ENCODE measurements at regions not wholly inside any gene's neighbourhood (a gene's known extent, or its start where the extent isn't known, plus 50 kb on each side); places are given as distances from the start of the nearest gene placed in this dataset.
"Not testable (repeated sequence)": the region's sequence is repeated elsewhere in the genome, so short reads cannot be mapped to it uniquely, and the experiment has no call there.

DNA sequence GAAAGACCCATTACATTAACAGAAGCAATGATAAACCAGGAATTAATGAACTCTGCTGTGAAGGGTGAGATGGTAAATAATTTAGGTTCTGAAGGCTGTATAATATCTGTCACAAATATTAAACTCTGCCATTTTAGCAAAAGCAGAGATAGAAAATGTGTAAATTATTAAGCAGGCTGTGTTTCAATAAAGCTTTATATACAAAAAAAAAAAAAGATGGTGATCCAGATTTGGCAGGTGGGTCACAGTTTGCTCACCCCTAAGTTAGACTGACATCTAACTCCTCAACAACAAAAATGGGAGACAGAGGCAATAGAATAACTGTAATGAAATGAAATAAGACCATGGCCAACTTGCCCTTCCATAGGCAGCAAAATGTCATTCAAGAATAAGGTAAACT is 157.3 kb upstream of the FANCL start:
- DNase-seq (ENCODE audit: low read depth, low spot score) (no peak), ATAC-seq (no peak)
- Histone ChIP-seq H3K9me3 (ENCODE audit: control insufficient read depth, insufficient read depth, low read depth, low read length) (no peaks in the 10 kb centered on the region), H3K27me3 (ENCODE audit: control insufficient read depth, insufficient read depth, low read length) (no peaks in the 10 kb centered on the region), H3K4me1 (ENCODE audit: control insufficient read depth, insufficient read depth, low read length) (no peaks in the 10 kb centered on the region), H3K36me3 (ENCODE audit: control insufficient read depth, insufficient read depth, low read length) (no peaks in the 10 kb centered on the region), H3K4me3 (ENCODE audit: low read depth in 2 of 2, low read length in 2 of 2) (no peak overlapping the region), H3K27ac (ENCODE audit: low read length) (no peak overlapping the region)
- intact Hi-C loops (cut with micrococcal nuclease; ENCODE audit: unreplicated experiment): no loop called here
- in situ Hi-C loops (cut with HindIII; ENCODE audit: low pct_unique_long_range_greater_than_20kb, low sequenced_read_pairs): no loop called here
- ChIA-PET POLR2A (no interaction called here), CTCF (no interaction called here)
- TF ChIP-seq, protein P1, sequence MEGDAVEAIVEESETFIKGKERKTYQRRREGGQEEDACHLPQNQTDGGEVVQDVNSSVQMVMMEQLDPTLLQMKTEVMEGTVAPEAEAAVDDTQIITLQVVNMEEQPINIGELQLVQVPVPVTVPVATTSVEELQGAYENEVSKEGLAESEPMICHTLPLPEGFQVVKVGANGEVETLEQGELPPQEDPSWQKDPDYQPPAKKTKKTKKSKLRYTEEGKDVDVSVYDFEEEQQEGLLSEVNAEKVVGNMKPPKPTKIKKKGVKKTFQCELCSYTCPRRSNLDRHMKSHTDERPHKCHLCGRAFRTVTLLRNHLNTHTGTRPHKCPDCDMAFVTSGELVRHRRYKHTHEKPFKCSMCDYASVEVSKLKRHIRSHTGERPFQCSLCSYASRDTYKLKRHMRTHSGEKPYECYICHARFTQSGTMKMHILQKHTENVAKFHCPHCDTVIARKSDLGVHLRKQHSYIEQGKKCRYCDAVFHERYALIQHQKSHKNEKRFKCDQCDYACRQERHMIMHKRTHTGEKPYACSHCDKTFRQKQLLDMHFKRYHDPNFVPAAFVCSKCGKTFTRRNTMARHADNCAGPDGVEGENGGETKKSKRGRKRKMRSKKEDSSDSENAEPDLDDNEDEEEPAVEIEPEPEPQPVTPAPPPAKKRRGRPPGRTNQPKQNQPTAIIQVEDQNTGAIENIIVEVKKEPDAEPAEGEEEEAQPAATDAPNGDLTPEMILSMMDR (IDR thresholded peaks at IDR 0.05): no peak
- TF ChIP-seq SIN3A (IDR thresholded peaks at IDR 0.05; ENCODE audit: borderline replicate concordance, insufficient read depth, low read depth, low read length): no peak
- TF ChIP-seq POLR2AphosphoS5 (IDR thresholded peaks at IDR 0.05; ENCODE audit: low read depth, low read length): no peak
- TF ChIP-seq, protein P2, sequence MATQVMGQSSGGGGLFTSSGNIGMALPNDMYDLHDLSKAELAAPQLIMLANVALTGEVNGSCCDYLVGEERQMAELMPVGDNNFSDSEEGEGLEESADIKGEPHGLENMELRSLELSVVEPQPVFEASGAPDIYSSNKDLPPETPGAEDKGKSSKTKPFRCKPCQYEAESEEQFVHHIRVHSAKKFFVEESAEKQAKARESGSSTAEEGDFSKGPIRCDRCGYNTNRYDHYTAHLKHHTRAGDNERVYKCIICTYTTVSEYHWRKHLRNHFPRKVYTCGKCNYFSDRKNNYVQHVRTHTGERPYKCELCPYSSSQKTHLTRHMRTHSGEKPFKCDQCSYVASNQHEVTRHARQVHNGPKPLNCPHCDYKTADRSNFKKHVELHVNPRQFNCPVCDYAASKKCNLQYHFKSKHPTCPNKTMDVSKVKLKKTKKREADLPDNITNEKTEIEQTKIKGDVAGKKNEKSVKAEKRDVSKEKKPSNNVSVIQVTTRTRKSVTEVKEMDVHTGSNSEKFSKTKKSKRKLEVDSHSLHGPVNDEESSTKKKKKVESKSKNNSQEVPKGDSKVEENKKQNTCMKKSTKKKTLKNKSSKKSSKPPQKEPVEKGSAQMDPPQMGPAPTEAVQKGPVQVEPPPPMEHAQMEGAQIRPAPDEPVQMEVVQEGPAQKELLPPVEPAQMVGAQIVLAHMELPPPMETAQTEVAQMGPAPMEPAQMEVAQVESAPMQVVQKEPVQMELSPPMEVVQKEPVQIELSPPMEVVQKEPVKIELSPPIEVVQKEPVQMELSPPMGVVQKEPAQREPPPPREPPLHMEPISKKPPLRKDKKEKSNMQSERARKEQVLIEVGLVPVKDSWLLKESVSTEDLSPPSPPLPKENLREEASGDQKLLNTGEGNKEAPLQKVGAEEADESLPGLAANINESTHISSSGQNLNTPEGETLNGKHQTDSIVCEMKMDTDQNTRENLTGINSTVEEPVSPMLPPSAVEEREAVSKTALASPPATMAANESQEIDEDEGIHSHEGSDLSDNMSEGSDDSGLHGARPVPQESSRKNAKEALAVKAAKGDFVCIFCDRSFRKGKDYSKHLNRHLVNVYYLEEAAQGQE (IDR thresholded peaks at IDR 0.05; ENCODE audit: insufficient read depth in 1 of 2, low read depth in 2 of 2, low read length in 1 of 2): no peak
- no peak for TF ChIP-seq TCF7L2 (IDR thresholded peaks at IDR 0.05; ENCODE audit: low read depth, low read length)
- no TSS peak for BruUV-seq (replicated peaks)

GRCh38 chr2:58387701-58388100 is 146.6 kb upstream of the FANCL start:
- ATAC-seq (no peak), DNase-seq (ENCODE audit: low read depth, low spot score) (no peak)
- CTCF ChIA-PET: no interaction called here
- Histone ChIP-seq H3K27me3 (ENCODE audit: control insufficient read depth, insufficient read depth, low read length) (no peaks in the 10 kb centered on the region), H3K9me3 (ENCODE audit: control insufficient read depth, insufficient read depth, low read depth, low read length) (no peaks in the 10 kb centered on the region), H3K4me1 (ENCODE audit: control insufficient read depth, insufficient read depth, low read length) (no peaks in the 10 kb centered on the region), H3K4me3 (ENCODE audit: low read depth in 2 of 2, low read length in 2 of 2) (no peak overlapping the region), H3K36me3 (ENCODE audit: control insufficient read depth, insufficient read depth, low read length) (no peaks in the 10 kb centered on the region), H3K27ac (ENCODE audit: low read length) (no peak overlapping the region)
- POLR2A ChIA-PET: no interaction called here
- in situ Hi-C loops (cut with HindIII; ENCODE audit: low pct_unique_long_range_greater_than_20kb, low sequenced_read_pairs) (no loop called here), intact Hi-C loops (cut with micrococcal nuclease; ENCODE audit: unreplicated experiment) (no loop called here)
- TF ChIP-seq, protein P1 (IDR thresholded peaks at IDR 0.05): no peak
- TF ChIP-seq, protein P2 (IDR thresholded peaks at IDR 0.05; ENCODE audit: insufficient read depth in 1 of 2, low read depth in 2 of 2, low read length in 1 of 2): no peak
- BruUV-seq (replicated peaks): no TSS peak

DNA sequence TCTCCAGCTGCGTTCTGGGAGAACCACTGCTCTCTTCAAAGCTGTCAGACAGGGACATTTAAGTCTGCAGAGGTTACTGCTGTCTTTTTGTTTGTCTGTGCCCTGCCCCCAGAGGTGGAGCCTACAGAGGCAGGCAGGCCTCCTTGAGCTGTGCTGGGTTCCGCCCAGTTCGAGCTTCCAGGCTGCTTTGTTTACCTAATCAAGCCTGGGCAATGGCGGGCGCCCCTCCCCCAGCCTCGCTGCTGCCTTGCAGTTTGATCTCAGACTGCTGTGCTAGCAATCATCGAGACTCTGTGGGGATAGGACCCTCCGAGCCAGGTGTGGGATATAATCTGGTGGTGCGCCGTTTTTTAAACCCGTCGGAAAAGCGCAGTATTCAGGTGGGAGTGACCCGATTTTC is 145.8 kb upstream of the FANCL start:
- POLR2A ChIA-PET; DNase-seq (ENCODE audit: low read depth, low spot score); H3K4me1 ChIP-seq (ENCODE audit: control insufficient read depth, insufficient read depth, low read length); H3K36me3 ChIP-seq (ENCODE audit: control insufficient read depth, insufficient read depth, low read length); in situ Hi-C loops (cut with HindIII; ENCODE audit: low pct_unique_long_range_greater_than_20kb, low sequenced_read_pairs); H3K27me3 ChIP-seq (ENCODE audit: control insufficient read depth, insufficient read depth, low read length); BruUV-seq (replicated peaks); intact Hi-C loops (cut with micrococcal nuclease; ENCODE audit: unreplicated experiment); H3K27ac ChIP-seq (ENCODE audit: low read length); H3K9me3 ChIP-seq (ENCODE audit: control insufficient read depth, insufficient read depth, low read depth, low read length); H3K4me3 ChIP-seq (ENCODE audit: low read depth in 2 of 2, low read length in 2 of 2); CTCF ChIA-PET; ATAC-seq: not testable (repeated sequence)
